Activated CD4-positive, alpha-beta memory T cell treated with anti-CD3 and anti-CD28 coated beads for 36 hours (primary cell): ENCODE measurements at regions not wholly inside any gene's neighbourhood (a gene's known extent, or its start where the extent isn't known, plus 50 kb on each side); places are given as distances from the start of the nearest gene placed in this dataset.
"Not testable (repeated sequence)": the region's sequence is repeated elsewhere in the genome, so short reads cannot be mapped to it uniquely, and the experiment has no call there.

Source experiments
- CTCF ChIA-PET: fragments of 350-600 bp; sonication (Branson Sonifier 250); formaldehyde crosslinking; loops from one replicate; lab custom pipeline; 2021; ENCODE audit warnings: antibody characterized with exemption, inconsistent platforms; lab: Charles Lee
- POLR2A ChIA-PET: fragments of 350-600 bp; sonication (Branson Sonifier 250); formaldehyde crosslinking; loops from one replicate; lab custom pipeline; 2021; ENCODE audit warnings: antibody characterized with exemption; lab: Charles Lee
- DNase-seq: peaks from one replicate; pipeline ENCODE4 v3.0.0-alpha.2; 2020
- H3K27ac Mint-ChIP-seq: one replicate; pipeline ENCODE4 v1.8.0; 2021; ENCODE audit warnings: mixed read lengths
- H3K27me3 Mint-ChIP-seq: one replicate; pipeline ENCODE4 v1.8.0; 2021; ENCODE audit warnings: mixed read lengths
- H3K36me3 Mint-ChIP-seq: one replicate; pipeline ENCODE4 v1.8.0; 2021; ENCODE audit warnings: mixed read lengths
- H3K4me1 Mint-ChIP-seq: one replicate; pipeline ENCODE4 v1.8.0; 2021; ENCODE audit warnings: low read depth, mixed read lengths
- H3K4me3 Mint-ChIP-seq: one replicate; pipeline ENCODE4 v1.8.0; 2021; ENCODE audit warnings: mild to moderate bottlenecking, mixed read lengths
- H3K9me3 Mint-ChIP-seq: one replicate; pipeline ENCODE4 v1.8.0; 2021; ENCODE audit warnings: mixed read lengths
- intact Hi-C: fragments of 100-400 bp; cut with micrococcal nuclease; formaldehyde crosslinking; loops from one replicate; pipeline ENCODE4 v1.15.1; 2023

GRCh38 chr9:18268381-18268780, 205.6 kb upstream of the ADAMTSL1 start:
- DNase-seq: no peak
- no peaks in the 10 kb centered on the region for H3K27me3 Mint-ChIP-seq
- no peak overlapping the region for H3K4me3 Mint-ChIP-seq
- intact Hi-C loops: no loop called here
- ChIA-PET CTCF (interaction anchor here (2.2 kb wide), 1 partner anchor 13 kb away, joined by 12 read pairs; no protein-coding TSS in a partner anchor), POLR2A (no interaction called here)
- H3K36me3 Mint-ChIP-seq: no peaks in the 10 kb centered on the region
- H3K9me3 Mint-ChIP-seq: peaks cover 7% of the 10 kb centered on the region
- no peaks in the 10 kb centered on the region for H3K4me1 Mint-ChIP-seq
- no peak overlapping the region for H3K27ac Mint-ChIP-seq

DNA sequence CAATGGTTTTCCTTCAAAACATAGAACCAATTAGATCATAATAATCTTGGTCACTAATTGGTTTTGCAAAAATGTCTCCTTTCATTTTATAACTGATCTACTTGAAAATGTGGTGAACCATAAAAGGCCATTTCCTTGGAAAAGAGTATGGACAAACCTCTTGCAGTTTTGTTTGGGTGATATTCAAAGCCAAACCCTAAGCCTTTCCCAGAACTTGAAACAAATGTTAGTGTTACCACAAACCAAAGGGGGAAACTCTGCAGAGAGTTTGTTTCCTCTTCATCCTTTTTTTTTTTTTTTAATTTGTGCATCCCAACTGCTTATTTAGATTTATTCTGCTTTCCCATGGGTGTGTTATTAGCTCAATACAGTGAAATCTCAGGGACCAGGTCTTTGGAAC, 204.4 kb upstream of the ADAMTSL1 start:
- Mint-ChIP-seq H3K4me1 (no peaks in the 10 kb centered on the region), H3K27me3 (no peaks in the 10 kb centered on the region), H3K36me3 (no peaks in the 10 kb centered on the region), H3K9me3 (peaks cover 17% of the 10 kb centered on the region), H3K27ac (no peak overlapping the region), H3K4me3 (no peak overlapping the region)
- DNase-seq: no peak
- ChIA-PET POLR2A (no interaction called here), CTCF (interaction anchor here (2.2 kb wide), 1 partner anchor 15 kb away, joined by 12 read pairs; no protein-coding TSS in a partner anchor)
- intact Hi-C loops: no loop called here

DNA sequence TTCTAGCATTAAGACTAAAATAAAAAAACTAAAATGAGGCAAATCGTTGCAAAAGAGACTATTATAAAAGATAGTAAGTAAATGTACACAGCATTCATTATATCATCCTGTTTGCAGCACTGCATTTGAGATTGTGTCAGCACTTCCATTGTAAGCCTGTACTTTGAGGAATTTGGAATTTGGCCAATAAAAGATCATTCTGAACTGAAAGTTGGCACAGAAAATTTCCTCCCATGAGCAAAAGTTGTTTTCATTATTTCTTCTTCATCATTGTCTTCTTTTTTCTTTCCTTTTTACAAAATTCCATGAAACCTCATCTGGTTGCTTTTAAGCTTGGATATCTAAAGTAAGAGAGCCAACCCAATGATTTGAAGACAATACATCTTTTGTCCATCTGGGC, 199.3 kb upstream of the ADAMTSL1 start:
- H3K9me3 Mint-ChIP-seq: peaks cover 32% of the 10 kb centered on the region
- no peak for DNase-seq
- H3K4me3 Mint-ChIP-seq: no peak overlapping the region
- H3K36me3 Mint-ChIP-seq: no peaks in the 10 kb centered on the region
- H3K4me1 Mint-ChIP-seq: no peaks in the 10 kb centered on the region
- H3K27ac Mint-ChIP-seq: no peak overlapping the region
- ChIA-PET CTCF (interaction anchor here (1.0 kb wide), 1 partner anchor 19 kb away, joined by 4 read pairs; no protein-coding TSS in a partner anchor), POLR2A (no interaction called here)
- intact Hi-C loops: no loop called here
- no peaks in the 10 kb centered on the region for H3K27me3 Mint-ChIP-seq

- POLR2A ChIA-PET: no interaction called here
- no peaks in the 10 kb centered on the region for H3K27me3 Mint-ChIP-seq
- H3K4me3 Mint-ChIP-seq: no peak overlapping the region
- intact Hi-C loops: no loop called here
- H3K9me3 Mint-ChIP-seq: peaks cover 32% of the 10 kb centered on the region
- H3K4me1 Mint-ChIP-seq: no peaks in the 10 kb centered on the region
- no peak overlapping the region for H3K27ac Mint-ChIP-seq
- DNase-seq: no peak
- CTCF ChIA-PET: interaction anchor here (1.0 kb wide), 1 partner anchor 20 kb away, joined by 4 read pairs; no protein-coding TSS in a partner anchor
- no peaks in the 10 kb centered on the region for H3K36me3 Mint-ChIP-seq
Observed at GRCh38 chr9:18275313-18275990, 198.5 kb upstream of the ADAMTSL1 start.

DNA sequence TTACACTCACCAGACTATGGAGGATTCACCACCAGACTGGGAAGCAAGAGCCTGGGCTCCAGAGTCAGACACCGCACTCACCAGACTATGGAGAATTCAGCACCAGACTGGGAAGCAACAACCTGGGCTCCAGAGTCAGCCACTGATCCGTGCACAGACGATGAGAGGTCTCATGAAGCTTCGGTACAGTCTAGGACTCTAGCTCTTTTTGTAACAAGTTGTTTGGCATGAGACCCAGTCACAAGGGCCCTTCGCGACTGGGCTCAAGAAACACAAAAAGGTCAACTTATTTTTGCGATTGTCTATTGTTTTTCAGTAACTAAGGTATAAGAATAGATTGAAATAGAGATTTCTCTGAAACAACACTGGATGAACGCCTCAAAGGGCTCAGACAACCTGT, 192.7 kb upstream of the ADAMTSL1 start:
- no peak for DNase-seq
- Mint-ChIP-seq H3K27me3 (no peaks in the 10 kb centered on the region), H3K4me3 (no peak overlapping the region), H3K4me1 (no peaks in the 10 kb centered on the region), H3K9me3 (peaks cover 15% of the 10 kb centered on the region), H3K36me3 (no peaks in the 10 kb centered on the region), H3K27ac (no peak overlapping the region)
- intact Hi-C loops: no loop called here
- CTCF ChIA-PET: no interaction called here
- POLR2A ChIA-PET: no interaction called here

GRCh38 chr9:18294229-18294628, 179.7 kb upstream of the ADAMTSL1 start:
- Mint-ChIP-seq H3K9me3 (no peaks in the 10 kb centered on the region), H3K36me3 (no peaks in the 10 kb centered on the region), H3K27ac (no peak overlapping the region), H3K27me3 (no peaks in the 10 kb centered on the region), H3K4me1 (no peaks in the 10 kb centered on the region), H3K4me3 (no peak overlapping the region)
- no peak for DNase-seq
- ChIA-PET CTCF (no interaction called here), POLR2A (no interaction called here)
- intact Hi-C loops: no loop called here

DNA sequence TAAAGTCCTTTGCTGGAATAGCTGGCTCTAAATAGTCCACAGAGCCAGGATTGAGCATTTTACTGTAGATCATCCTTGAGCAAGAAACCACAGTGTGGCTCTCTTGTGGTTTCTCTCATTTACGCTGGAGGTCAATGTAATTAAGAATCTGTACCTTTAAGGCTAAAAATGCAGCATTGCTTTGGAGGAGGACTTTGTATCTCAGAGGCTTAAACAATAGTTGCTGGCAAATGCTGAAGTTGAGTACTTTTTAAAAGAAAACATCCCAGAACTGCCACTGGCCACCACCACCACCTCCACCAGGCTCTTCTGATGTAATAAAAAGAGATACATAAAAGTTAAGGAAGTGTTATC, 177.3 kb upstream of the ADAMTSL1 start:
- Mint-ChIP-seq H3K36me3 (no peaks in the 10 kb centered on the region), H3K4me1 (no peaks in the 10 kb centered on the region), H3K27ac (no peak overlapping the region), H3K4me3 (no peak overlapping the region), H3K9me3 (no peaks in the 10 kb centered on the region), H3K27me3 (no peaks in the 10 kb centered on the region)
- ChIA-PET POLR2A (no interaction called here), CTCF (no interaction called here)
- intact Hi-C loops: no loop called here
- DNase-seq: no peak

DNA sequence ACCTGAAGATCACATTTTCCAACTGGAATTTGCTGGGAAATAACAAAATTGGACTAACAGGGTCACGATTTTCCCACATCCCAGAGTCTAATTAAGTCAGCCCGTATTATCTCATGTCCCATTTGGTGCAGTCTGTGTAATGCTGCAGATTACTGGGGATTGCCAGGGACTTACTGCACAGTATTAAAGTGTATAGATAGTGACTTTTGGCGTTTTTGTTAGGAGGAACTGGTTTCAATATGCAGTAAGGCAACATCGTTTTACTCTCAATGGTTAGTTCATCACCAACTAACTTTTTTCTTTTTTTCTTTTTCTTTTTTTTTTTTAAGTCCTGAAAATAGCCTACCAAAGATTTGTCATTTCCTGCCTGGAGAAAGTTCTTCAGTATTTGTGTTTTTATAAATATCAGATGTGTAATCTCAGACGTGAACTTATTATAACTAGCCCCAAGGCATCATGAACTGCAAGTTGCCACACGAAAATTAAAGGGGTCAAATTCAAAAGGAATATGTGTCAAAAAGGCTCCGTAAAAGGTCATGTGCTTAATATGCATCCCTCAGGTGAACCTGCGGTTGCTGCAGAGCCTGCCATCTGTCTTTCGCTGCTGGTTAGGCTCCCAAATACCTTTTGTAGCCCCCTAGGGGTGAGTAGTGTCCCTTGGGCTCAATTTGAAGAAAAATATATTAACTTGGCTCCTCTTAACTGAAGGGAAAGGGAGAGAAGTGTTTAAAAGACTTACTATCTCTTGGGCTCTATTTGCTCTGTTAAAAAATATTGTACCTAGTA, 176.7 kb upstream of the ADAMTSL1 start:
- Mint-ChIP-seq H3K9me3 (no peaks in the 10 kb centered on the region), H3K4me1 (no peaks in the 10 kb centered on the region), H3K4me3 (no peak overlapping the region), H3K27me3 (no peaks in the 10 kb centered on the region), H3K27ac (no peak overlapping the region), H3K36me3 (no peaks in the 10 kb centered on the region)
- ChIA-PET CTCF (no interaction called here), POLR2A (no interaction called here)
- no peak for DNase-seq
- intact Hi-C loops: no loop called here

DNA sequence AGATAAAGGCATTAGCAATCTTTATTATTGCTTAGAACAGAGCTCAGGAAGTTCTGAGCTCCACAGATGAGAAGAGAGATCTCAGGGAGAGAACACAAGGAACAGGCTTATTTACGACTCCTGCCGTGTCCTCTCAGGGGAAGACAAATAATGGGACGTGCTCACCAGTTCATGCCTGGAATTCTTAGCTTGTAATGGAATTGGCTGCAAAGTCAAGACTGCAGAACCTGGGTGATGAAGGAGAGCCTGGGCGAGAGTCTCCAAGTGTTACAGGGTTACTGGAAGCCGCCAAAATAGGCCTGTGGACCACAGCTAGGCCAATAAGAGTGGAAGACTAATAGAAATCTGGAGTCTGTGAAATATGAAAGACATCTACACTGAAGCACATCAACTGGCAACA, 174.5 kb upstream of the ADAMTSL1 start:
- Mint-ChIP-seq H3K27me3 (no peaks in the 10 kb centered on the region), H3K4me3 (no peak overlapping the region), H3K4me1 (no peaks in the 10 kb centered on the region), H3K9me3 (no peaks in the 10 kb centered on the region), H3K27ac (no peak overlapping the region), H3K36me3 (no peaks in the 10 kb centered on the region)
- ChIA-PET POLR2A (no interaction called here), CTCF (no interaction called here)
- intact Hi-C loops: no loop called here
- no peak for DNase-seq

GRCh38 chr9:18305167-18305806, 168.7 kb upstream of the ADAMTSL1 start:
- ChIA-PET CTCF (interaction anchor here (0.7 kb wide), 1 partner anchor 575 kb away, joined by 3 read pairs; no protein-coding TSS in a partner anchor), POLR2A (interaction anchor here (0.5 kb wide), 1 partner anchor 1443 kb away, joined by 3 read pairs; no protein-coding TSS in a partner anchor)
- H3K9me3 Mint-ChIP-seq, H3K4me3 Mint-ChIP-seq, H3K27ac Mint-ChIP-seq, intact Hi-C loops, DNase-seq, H3K36me3 Mint-ChIP-seq, H3K27me3 Mint-ChIP-seq, H3K4me1 Mint-ChIP-seq: not testable (repeated sequence)

DNA sequence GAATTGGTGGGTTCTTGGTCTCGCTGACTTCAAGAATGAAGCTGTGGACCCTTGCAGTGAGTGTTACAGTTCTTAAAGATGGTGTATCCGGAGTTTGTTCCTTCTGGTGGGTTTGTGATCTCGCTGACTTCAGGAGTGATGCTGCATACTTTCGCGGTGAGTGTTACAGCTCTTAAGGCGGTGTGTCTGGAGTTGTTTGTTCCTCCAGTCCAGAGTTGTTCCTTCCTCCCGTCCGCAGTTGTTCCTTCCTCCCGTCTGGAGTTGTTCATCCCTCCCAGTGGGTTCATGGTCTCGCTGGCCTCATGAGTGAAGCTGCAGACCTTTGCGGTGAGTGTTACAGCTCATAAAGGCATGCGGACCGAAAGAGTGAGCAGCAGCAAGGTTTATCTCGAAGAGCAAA, 159.6 kb upstream of the ADAMTSL1 start:
- POLR2A ChIA-PET: no interaction called here
- H3K36me3 Mint-ChIP-seq: peaks cover 1% of the 10 kb centered on the region
- H3K27me3 Mint-ChIP-seq: peaks cover 2% of the 10 kb centered on the region

DNA sequence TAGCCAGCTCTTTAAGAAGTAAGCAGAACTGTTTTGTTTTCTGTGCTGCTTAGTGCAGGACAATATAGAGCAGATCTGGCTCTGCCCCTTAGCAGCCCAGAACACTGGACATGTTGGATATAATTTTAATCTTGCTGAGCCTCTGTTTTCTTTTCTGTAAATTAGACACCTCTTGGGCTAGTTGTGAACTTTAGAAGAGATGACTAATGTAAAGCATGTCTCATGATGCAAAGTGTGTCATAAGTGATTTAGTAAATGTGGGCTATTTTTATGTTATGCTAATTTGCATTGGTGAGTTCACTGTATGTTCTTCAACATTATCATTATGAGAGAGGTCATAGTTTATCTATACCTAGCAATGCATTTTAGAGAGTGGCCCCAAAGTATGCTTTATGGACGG, 156.1 kb upstream of the ADAMTSL1 start:
- POLR2A ChIA-PET: no interaction called here

More for the DNA sequence above, 159.6 kb upstream of the ADAMTSL1 start:
- intact Hi-C loops: no loop called here
- Mint-ChIP-seq H3K4me1 (no peaks in the 10 kb centered on the region), H3K4me3 (no peak overlapping the region), H3K9me3 (peaks cover 12% of the 10 kb centered on the region), H3K27ac (no peak overlapping the region)
- CTCF ChIA-PET: no interaction called here
- DNase-seq: no peak

More for the DNA sequence above, 156.1 kb upstream of the ADAMTSL1 start:
- no peak for DNase-seq
- Mint-ChIP-seq H3K36me3 (peaks cover 1% of the 10 kb centered on the region), H3K27ac (no peak overlapping the region), H3K27me3 (peaks cover 2% of the 10 kb centered on the region), H3K9me3 (peaks cover 12% of the 10 kb centered on the region), H3K4me3 (no peak overlapping the region), H3K4me1 (no peaks in the 10 kb centered on the region)
- intact Hi-C loops: no loop called here
- CTCF ChIA-PET: no interaction called here
